HG03097 (cell line): ENCODE measurements at regions not wholly inside any gene's neighbourhood (a gene's known extent, or its start where the extent isn't known, plus 50 kb on each side); places are given as distances from the start of the nearest gene placed in this dataset.

ENCODE experiments used
- ATAC-seq: cut with Tn5 transposase; IDR thresholded peaks from one replicate; pipeline ENCODE4 v1.9.1; 2021; ENCODE audit not compliant: unreplicated experiment, low FRiP score

- no peak for ATAC-seq
These were observed 89.0 kb downstream of the INSIG2 start for GRCh38 chr2:118177318-118177717.

- no peak for ATAC-seq
These were observed 88.3 kb downstream of the INSIG2 start for GRCh38 chr2:118176601-118177000.

GRCh38 chr2:118171546-118171945, 83.3 kb downstream of the INSIG2 start:
- no peak for ATAC-seq

- ATAC-seq, result no peak
These were observed 81.2 kb downstream of the INSIG2 start for GRCh38 chr2:118169359-118170005.

- ATAC-seq, result no peak
These were observed 80.3 kb downstream of the INSIG2 start for GRCh38 chr2:118168615-118169014.

GRCh38 chr2:118167026-118167425, 78.8 kb downstream of the INSIG2 start:
- no peak for ATAC-seq

- ATAC-seq, result no peak
These were observed 78.0 kb downstream of the INSIG2 start for GRCh38 chr2:118166242-118166641.

- ATAC-seq, result no peak
These were observed 77.3 kb downstream of the INSIG2 start for GRCh38 chr2:118165595-118165994.
